ENCODE measurements at regions not wholly inside any gene's neighbourhood (a gene's known extent, or its start where the extent isn't known, plus 50 kb on each side); places are given as distances from the start of the nearest gene placed in this dataset.
A peak's percentile ranks its signal among the peaks of the same experiment; 100 is the strongest.

GRCh38 chr18:71105078-71105819, 816.4 kb downstream of the SOCS6 start:
- no peaks in the 10 kb centered on the region for H3K9me3 ChIP-seq (ENCODE audit: control insufficient read depth, low read length)
- no peaks in the 10 kb centered on the region for H3K79me1 ChIP-seq (replicated peaks; ENCODE audit: low read length, poor library complexity, severe bottlenecking)
- peak overlapping the region in 1 of 2 experiments; percentile 66 for H3K4me3 ChIP-seq (ENCODE audit: insufficient read depth in 1 of 2, low read depth in 1 of 2, low read length in 2 of 2)
- no peak overlapping the region for H3K4ac ChIP-seq (ENCODE audit: low read depth in 1 of 2, low read length in 2 of 2)
- H2BK15ac ChIP-seq (ENCODE audit: low read depth, poor library complexity, severe bottlenecking): no peak overlapping the region
- H3K27me3 ChIP-seq (ENCODE audit: control insufficient read depth in 1 of 2, insufficient read depth in 1 of 2, low read length in 2 of 2): no peaks in the 10 kb centered on the region
- H3K23ac ChIP-seq (ENCODE audit: low read length in 2 of 2): no peak overlapping the region
- no peaks in the 10 kb centered on the region for H3K4me1 ChIP-seq (ENCODE audit: control insufficient read depth, insufficient read depth, low read depth, low read length)
- H3K36me3 ChIP-seq (ENCODE audit: control insufficient read depth in 1 of 2, insufficient read depth in 2 of 2, low read depth in 1 of 2, low read length in 2 of 2): no peaks in the 10 kb centered on the region
- no peak overlapping the region for H2BK120ac ChIP-seq (ENCODE audit: low read depth, low read length)
- H2AK5ac ChIP-seq (ENCODE audit: low read length, severe bottlenecking): no peak overlapping the region
- no peak overlapping the region for H2BK5ac ChIP-seq (ENCODE audit: low read depth, low read length, poor library complexity, severe bottlenecking)
- H3K9ac ChIP-seq (ENCODE audit: low read length): peak overlapping the region; percentile 92
- WGBS: 45% methylated on average over 3 of the region's 6 CpGs
- no peak overlapping the region for H3K4me2 ChIP-seq (ENCODE audit: low read length, poor library complexity, severe bottlenecking)
- H3K27ac ChIP-seq (ENCODE audit: low read length, poor library complexity, severe bottlenecking): no peak overlapping the region
- no peak overlapping the region for H2AFZ ChIP-seq (ENCODE audit: low read depth, low read length)
- no peak overlapping the region for H3K14ac ChIP-seq (ENCODE audit: low read length in 2 of 2)
- H3K18ac ChIP-seq (ENCODE audit: low read depth in 1 of 2, low read length in 2 of 2): no peak overlapping the region
- no peak overlapping the region for H4K8ac ChIP-seq (ENCODE audit: low read length)
- no peak overlapping the region for H2BK12ac ChIP-seq (ENCODE audit: low read length in 2 of 2)
- H4K91ac ChIP-seq (ENCODE audit: low read length): no peak overlapping the region
- no peak for DNase-seq

GRCh38 chr18:71079606-71080005, 790.8 kb downstream of the SOCS6 start:
- H3K4me3 ChIP-seq (ENCODE audit: insufficient read depth in 1 of 2, low read depth in 1 of 2, low read length in 2 of 2): no peak overlapping the region
- H3K36me3 ChIP-seq (ENCODE audit: control insufficient read depth in 1 of 2, insufficient read depth in 2 of 2, low read depth in 1 of 2, low read length in 2 of 2): no peaks in the 10 kb centered on the region
- no peak overlapping the region for H3K4me2 ChIP-seq (ENCODE audit: low read length, poor library complexity, severe bottlenecking)
- H3K14ac ChIP-seq (ENCODE audit: low read length in 2 of 2): no peak overlapping the region
- H4K8ac ChIP-seq (ENCODE audit: low read length): no peak overlapping the region
- no peaks in the 10 kb centered on the region for H3K27me3 ChIP-seq (ENCODE audit: control insufficient read depth in 1 of 2, insufficient read depth in 1 of 2, low read length in 2 of 2)
- H2BK5ac ChIP-seq (ENCODE audit: low read depth, low read length, poor library complexity, severe bottlenecking): no peak overlapping the region
- H3K79me1 ChIP-seq (replicated peaks; ENCODE audit: low read length, poor library complexity, severe bottlenecking): no peaks in the 10 kb centered on the region
- H2AFZ ChIP-seq (ENCODE audit: low read depth, low read length): no peak overlapping the region
- no peak overlapping the region for H2BK120ac ChIP-seq (ENCODE audit: low read depth, low read length)
- no peak overlapping the region for H2BK15ac ChIP-seq (ENCODE audit: low read depth, poor library complexity, severe bottlenecking)
- WGBS: 82% methylated on average over 7 of the region's 9 CpGs
- H3K9ac ChIP-seq (ENCODE audit: low read length): no peak overlapping the region
- no peak for DNase-seq
- no peak overlapping the region for H3K4ac ChIP-seq (ENCODE audit: low read depth in 1 of 2, low read length in 2 of 2)
- H4K91ac ChIP-seq (ENCODE audit: low read length): no peak overlapping the region
- no peak overlapping the region for H2AK5ac ChIP-seq (ENCODE audit: low read length, severe bottlenecking)
- no peak overlapping the region for H3K27ac ChIP-seq (ENCODE audit: low read length, poor library complexity, severe bottlenecking)
- no peak overlapping the region for H3K18ac ChIP-seq (ENCODE audit: low read depth in 1 of 2, low read length in 2 of 2)
- no peaks in the 10 kb centered on the region for H3K4me1 ChIP-seq (ENCODE audit: control insufficient read depth, insufficient read depth, low read depth, low read length)
- H3K23ac ChIP-seq (ENCODE audit: low read length in 2 of 2): no peak overlapping the region
- no peak overlapping the region for H2BK12ac ChIP-seq (ENCODE audit: low read length in 2 of 2)
- no peaks in the 10 kb centered on the region for H3K9me3 ChIP-seq (ENCODE audit: control insufficient read depth, low read length)

DNA sequence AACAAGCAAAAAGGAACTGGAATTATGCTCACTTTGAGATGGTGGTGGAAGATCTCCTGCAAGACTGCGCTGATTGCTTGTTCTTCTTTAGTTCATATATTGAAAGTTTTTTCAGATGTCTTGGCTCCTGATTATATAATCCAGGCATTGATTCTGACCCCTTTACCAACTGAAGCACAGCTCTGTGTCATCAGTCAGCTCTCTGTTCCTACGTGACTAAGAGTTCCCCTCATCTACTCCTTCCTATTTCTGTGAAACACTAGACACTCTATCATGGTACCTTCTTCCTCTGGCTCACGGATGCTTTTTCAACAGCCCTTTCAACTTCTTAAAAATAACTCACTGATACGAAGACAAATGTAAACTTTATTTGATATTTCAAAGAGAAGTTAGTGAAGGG, 788.6 kb downstream of the SOCS6 start:
- H3K9me3 ChIP-seq (ENCODE audit: control insufficient read depth, low read length): no peaks in the 10 kb centered on the region
- no peak overlapping the region for H3K18ac ChIP-seq (ENCODE audit: low read depth in 1 of 2, low read length in 2 of 2)
- no peak overlapping the region for H3K9ac ChIP-seq (ENCODE audit: low read length)
- H3K14ac ChIP-seq (ENCODE audit: low read length in 2 of 2): no peak overlapping the region
- no peak overlapping the region for H2BK120ac ChIP-seq (ENCODE audit: low read depth, low read length)
- no peak overlapping the region for H3K23ac ChIP-seq (ENCODE audit: low read length in 2 of 2)
- H2BK12ac ChIP-seq (ENCODE audit: low read length in 2 of 2): no peak overlapping the region
- no peak overlapping the region for H3K4me2 ChIP-seq (ENCODE audit: low read length, poor library complexity, severe bottlenecking)
- DNase-seq: no peak
- no peak overlapping the region for H3K4me3 ChIP-seq (ENCODE audit: insufficient read depth in 1 of 2, low read depth in 1 of 2, low read length in 2 of 2)
- H3K36me3 ChIP-seq (ENCODE audit: control insufficient read depth in 1 of 2, insufficient read depth in 2 of 2, low read depth in 1 of 2, low read length in 2 of 2): no peaks in the 10 kb centered on the region
- no peak overlapping the region for H2BK15ac ChIP-seq (ENCODE audit: low read depth, poor library complexity, severe bottlenecking)
- no peak overlapping the region for H2BK5ac ChIP-seq (ENCODE audit: low read depth, low read length, poor library complexity, severe bottlenecking)
- H4K91ac ChIP-seq (ENCODE audit: low read length): no peak overlapping the region
- 6% methylated on average over 1 of the region's 4 CpGs for WGBS
- no peak overlapping the region for H3K4ac ChIP-seq (ENCODE audit: low read depth in 1 of 2, low read length in 2 of 2)
- no peak overlapping the region for H2AK5ac ChIP-seq (ENCODE audit: low read length, severe bottlenecking)
- H3K27ac ChIP-seq (ENCODE audit: low read length, poor library complexity, severe bottlenecking): no peak overlapping the region
- no peak overlapping the region for H2AFZ ChIP-seq (ENCODE audit: low read depth, low read length)
- H3K27me3 ChIP-seq (ENCODE audit: control insufficient read depth in 1 of 2, insufficient read depth in 1 of 2, low read length in 2 of 2): no peaks in the 10 kb centered on the region
- H4K8ac ChIP-seq (ENCODE audit: low read length): no peak overlapping the region
- H3K79me1 ChIP-seq (replicated peaks; ENCODE audit: low read length, poor library complexity, severe bottlenecking): no peaks in the 10 kb centered on the region
- H3K4me1 ChIP-seq (ENCODE audit: control insufficient read depth, insufficient read depth, low read depth, low read length): no peaks in the 10 kb centered on the region

DNA sequence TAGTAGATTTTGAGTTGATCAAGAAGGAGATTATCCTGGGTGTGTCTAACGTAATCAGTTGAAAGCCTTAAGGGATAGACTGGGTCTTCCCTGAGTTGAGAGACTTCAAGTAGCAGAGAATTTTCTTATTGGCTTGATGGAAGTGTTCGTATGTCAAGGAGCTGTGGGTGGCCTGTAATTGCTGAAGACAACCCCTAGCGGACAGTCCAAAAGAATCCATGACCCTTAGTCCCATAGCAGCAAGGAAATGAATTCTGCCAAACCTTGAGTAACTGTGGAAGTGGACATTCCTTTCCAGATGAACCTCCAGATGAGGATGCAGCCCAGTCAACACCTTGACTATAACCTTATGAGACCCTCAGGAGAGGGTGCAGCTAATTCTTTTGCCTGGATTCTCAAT, 786.3 kb downstream of the SOCS6 start:
- H3K4me3 ChIP-seq (ENCODE audit: insufficient read depth in 1 of 2, low read depth in 1 of 2, low read length in 2 of 2): no peak overlapping the region
- no peak for DNase-seq
- no peak overlapping the region for H3K18ac ChIP-seq (ENCODE audit: low read depth in 1 of 2, low read length in 2 of 2)
- H2BK12ac ChIP-seq (ENCODE audit: low read length in 2 of 2): no peak overlapping the region
- H3K9me3 ChIP-seq (ENCODE audit: control insufficient read depth, low read length): no peaks in the 10 kb centered on the region
- H3K23ac ChIP-seq (ENCODE audit: low read length in 2 of 2): no peak overlapping the region
- no peak overlapping the region for H2AK5ac ChIP-seq (ENCODE audit: low read length, severe bottlenecking)
- H3K14ac ChIP-seq (ENCODE audit: low read length in 2 of 2): no peak overlapping the region
- H3K4ac ChIP-seq (ENCODE audit: low read depth in 1 of 2, low read length in 2 of 2): no peak overlapping the region
- H2AFZ ChIP-seq (ENCODE audit: low read depth, low read length): no peak overlapping the region
- no peak overlapping the region for H4K91ac ChIP-seq (ENCODE audit: low read length)
- no peak overlapping the region for H2BK5ac ChIP-seq (ENCODE audit: low read depth, low read length, poor library complexity, severe bottlenecking)
- no peak overlapping the region for H3K27ac ChIP-seq (ENCODE audit: low read length, poor library complexity, severe bottlenecking)
- no peak overlapping the region for H2BK15ac ChIP-seq (ENCODE audit: low read depth, poor library complexity, severe bottlenecking)
- H2BK120ac ChIP-seq (ENCODE audit: low read depth, low read length): no peak overlapping the region
- H3K4me2 ChIP-seq (ENCODE audit: low read length, poor library complexity, severe bottlenecking): no peak overlapping the region
- no peaks in the 10 kb centered on the region for H3K4me1 ChIP-seq (ENCODE audit: control insufficient read depth, insufficient read depth, low read depth, low read length)
- H3K36me3 ChIP-seq (ENCODE audit: control insufficient read depth in 1 of 2, insufficient read depth in 2 of 2, low read depth in 1 of 2, low read length in 2 of 2): no peaks in the 10 kb centered on the region
- H3K9ac ChIP-seq (ENCODE audit: low read length): no peak overlapping the region
- no peaks in the 10 kb centered on the region for H3K27me3 ChIP-seq (ENCODE audit: control insufficient read depth in 1 of 2, insufficient read depth in 1 of 2, low read length in 2 of 2)
- WGBS: 58% methylated on average over 3 of the region's 3 CpGs
- no peak overlapping the region for H4K8ac ChIP-seq (ENCODE audit: low read length)
- no peaks in the 10 kb centered on the region for H3K79me1 ChIP-seq (replicated peaks; ENCODE audit: low read length, poor library complexity, severe bottlenecking)

Data from mesenchymal stem cell (in vitro differentiated cells and primary cell).